ENCODE measurements at regions not wholly inside any gene's neighbourhood (a gene's known extent, or its start where the extent isn't known, plus 50 kb on each side); places are given as distances from the start of the nearest gene placed in this dataset.
"Not testable (repeated sequence)": the region's sequence is repeated elsewhere in the genome, so short reads cannot be mapped to it uniquely, and the experiment has no call there.

DNA sequence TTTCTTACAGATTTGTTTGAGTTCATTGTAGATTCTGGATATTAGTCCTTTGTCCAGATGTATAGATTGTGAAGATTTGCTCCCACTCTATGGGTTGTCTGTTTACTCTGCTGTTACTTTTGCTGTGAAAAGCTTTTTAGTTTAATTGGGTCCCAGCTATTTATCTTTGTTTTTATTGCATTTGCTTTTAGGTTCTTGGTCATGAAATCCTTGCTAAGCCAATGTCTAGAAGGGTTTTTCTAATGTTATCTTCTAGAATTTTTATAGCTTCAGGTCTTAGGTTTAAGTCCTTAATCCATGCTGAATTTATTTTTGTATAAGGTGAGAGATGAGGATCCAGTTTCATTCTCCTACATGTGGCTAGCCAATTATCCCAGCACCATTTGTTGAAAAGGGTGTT is 81.2 kb upstream of the NDST4 start:
- TF ChIP-seq, protein P1, sequence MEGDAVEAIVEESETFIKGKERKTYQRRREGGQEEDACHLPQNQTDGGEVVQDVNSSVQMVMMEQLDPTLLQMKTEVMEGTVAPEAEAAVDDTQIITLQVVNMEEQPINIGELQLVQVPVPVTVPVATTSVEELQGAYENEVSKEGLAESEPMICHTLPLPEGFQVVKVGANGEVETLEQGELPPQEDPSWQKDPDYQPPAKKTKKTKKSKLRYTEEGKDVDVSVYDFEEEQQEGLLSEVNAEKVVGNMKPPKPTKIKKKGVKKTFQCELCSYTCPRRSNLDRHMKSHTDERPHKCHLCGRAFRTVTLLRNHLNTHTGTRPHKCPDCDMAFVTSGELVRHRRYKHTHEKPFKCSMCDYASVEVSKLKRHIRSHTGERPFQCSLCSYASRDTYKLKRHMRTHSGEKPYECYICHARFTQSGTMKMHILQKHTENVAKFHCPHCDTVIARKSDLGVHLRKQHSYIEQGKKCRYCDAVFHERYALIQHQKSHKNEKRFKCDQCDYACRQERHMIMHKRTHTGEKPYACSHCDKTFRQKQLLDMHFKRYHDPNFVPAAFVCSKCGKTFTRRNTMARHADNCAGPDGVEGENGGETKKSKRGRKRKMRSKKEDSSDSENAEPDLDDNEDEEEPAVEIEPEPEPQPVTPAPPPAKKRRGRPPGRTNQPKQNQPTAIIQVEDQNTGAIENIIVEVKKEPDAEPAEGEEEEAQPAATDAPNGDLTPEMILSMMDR (IDR thresholded peaks at IDR 0.05), result not testable (repeated sequence)
- TF ChIP-seq TCF7L2, POLR2AphosphoS5 (IDR thresholded peaks at IDR 0.05; ENCODE audit: low read depth, low read length): not testable (repeated sequence)
- TF ChIP-seq, protein P2, sequence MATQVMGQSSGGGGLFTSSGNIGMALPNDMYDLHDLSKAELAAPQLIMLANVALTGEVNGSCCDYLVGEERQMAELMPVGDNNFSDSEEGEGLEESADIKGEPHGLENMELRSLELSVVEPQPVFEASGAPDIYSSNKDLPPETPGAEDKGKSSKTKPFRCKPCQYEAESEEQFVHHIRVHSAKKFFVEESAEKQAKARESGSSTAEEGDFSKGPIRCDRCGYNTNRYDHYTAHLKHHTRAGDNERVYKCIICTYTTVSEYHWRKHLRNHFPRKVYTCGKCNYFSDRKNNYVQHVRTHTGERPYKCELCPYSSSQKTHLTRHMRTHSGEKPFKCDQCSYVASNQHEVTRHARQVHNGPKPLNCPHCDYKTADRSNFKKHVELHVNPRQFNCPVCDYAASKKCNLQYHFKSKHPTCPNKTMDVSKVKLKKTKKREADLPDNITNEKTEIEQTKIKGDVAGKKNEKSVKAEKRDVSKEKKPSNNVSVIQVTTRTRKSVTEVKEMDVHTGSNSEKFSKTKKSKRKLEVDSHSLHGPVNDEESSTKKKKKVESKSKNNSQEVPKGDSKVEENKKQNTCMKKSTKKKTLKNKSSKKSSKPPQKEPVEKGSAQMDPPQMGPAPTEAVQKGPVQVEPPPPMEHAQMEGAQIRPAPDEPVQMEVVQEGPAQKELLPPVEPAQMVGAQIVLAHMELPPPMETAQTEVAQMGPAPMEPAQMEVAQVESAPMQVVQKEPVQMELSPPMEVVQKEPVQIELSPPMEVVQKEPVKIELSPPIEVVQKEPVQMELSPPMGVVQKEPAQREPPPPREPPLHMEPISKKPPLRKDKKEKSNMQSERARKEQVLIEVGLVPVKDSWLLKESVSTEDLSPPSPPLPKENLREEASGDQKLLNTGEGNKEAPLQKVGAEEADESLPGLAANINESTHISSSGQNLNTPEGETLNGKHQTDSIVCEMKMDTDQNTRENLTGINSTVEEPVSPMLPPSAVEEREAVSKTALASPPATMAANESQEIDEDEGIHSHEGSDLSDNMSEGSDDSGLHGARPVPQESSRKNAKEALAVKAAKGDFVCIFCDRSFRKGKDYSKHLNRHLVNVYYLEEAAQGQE (IDR thresholded peaks at IDR 0.05; ENCODE audit: insufficient read depth in 1 of 2, low read depth in 2 of 2, low read length in 1 of 2), result not testable (repeated sequence)
